CD4-positive, alpha-beta T cell treated with Interleukin-4 for 1 hour (primary cell): ENCODE measurements at regions not wholly inside any gene's neighbourhood (a gene's known extent, or its start where the extent isn't known, plus 50 kb on each side); places are given as distances from the start of the nearest gene placed in this dataset.

Source experiments
- DNase-seq, 2 donors: peaks; one replicate each; pipeline ENCODE4 v3.0.0-alpha.2; 2020 to 2022

GRCh38 chr5:125186911-125187375 lies 440.5 kb upstream of the ZNF608 start:
- no peak for DNase-seq

GRCh38 chr5:125189531-125189941 lies 443.1 kb upstream of the ZNF608 start:
- no peak for DNase-seq

- no peak for DNase-seq
These were observed 444.0 kb upstream of the ZNF608 start for GRCh38 chr5:125190232-125191087.

GRCh38 chr5:125194883-125195282 lies 448.4 kb upstream of the ZNF608 start:
- no peak for DNase-seq

GRCh38 chr5:125196481-125197111 lies 450.2 kb upstream of the ZNF608 start:
- no peak for DNase-seq

GRCh38 chr5:125197321-125197720 lies 450.9 kb upstream of the ZNF608 start:
- DNase-seq, result no peak

- DNase-seq, result no peak
These were observed 452.0 kb upstream of the ZNF608 start for GRCh38 chr5:125198270-125198974.

GRCh38 chr5:125199373-125199772 lies 452.9 kb upstream of the ZNF608 start:
- no peak for DNase-seq

GRCh38 chr5:125199968-125200865 lies 453.8 kb upstream of the ZNF608 start:
- no peak for DNase-seq

- DNase-seq, result no peak
These were observed 454.5 kb upstream of the ZNF608 start for GRCh38 chr5:125200866-125201373.

GRCh38 chr5:125201446-125202052 lies 455.1 kb upstream of the ZNF608 start:
- DNase-seq, result no peak

GRCh38 chr5:125202353-125202752 lies 455.9 kb upstream of the ZNF608 start:
- DNase-seq, result no peak

- DNase-seq, result no peak
These were observed 456.5 kb upstream of the ZNF608 start for GRCh38 chr5:125202871-125203438.

GRCh38 chr5:125203912-125204311 lies 457.5 kb upstream of the ZNF608 start:
- no peak for DNase-seq

- DNase-seq, result no peak
These were observed 459.3 kb upstream of the ZNF608 start for GRCh38 chr5:125205601-125206225.

- no peak for DNase-seq
These were observed 461.4 kb upstream of the ZNF608 start for GRCh38 chr5:125207856-125208255.

- no peak for DNase-seq
These were observed 463.2 kb upstream of the ZNF608 start for GRCh38 chr5:125209650-125210049.

GRCh38 chr5:125210242-125210947 lies 464.0 kb upstream of the ZNF608 start:
- DNase-seq, result no peak

GRCh38 chr5:125214080-125214479 lies 467.6 kb upstream of the ZNF608 start:
- DNase-seq, result no peak

GRCh38 chr5:125215593-125215992 lies 469.2 kb upstream of the ZNF608 start:
- DNase-seq, result no peak
